WTC11 (cell line): ENCODE measurements at regions not wholly inside any gene's neighbourhood (a gene's known extent, or its start where the extent isn't known, plus 50 kb on each side); places are given as distances from the start of the nearest gene placed in this dataset.
A peak's percentile ranks its signal among the peaks of the same experiment; 100 is the strongest.

Experiments used
- ATAC-seq: fragments of 200-7000 bp; cut with Tn5 transposase; 2 replicates; pipeline ENCODE4 v1.10.0; 2021; ENCODE audit warnings: mild to moderate bottlenecking, moderate library complexity
- CTCF ChIA-PET: fragments of 300-600 bp; sonication (Branson Sonifier 250); formaldehyde crosslinking; loops from one replicate; lab custom pipeline; 2021; ENCODE audit warnings: antibody characterized with exemption; lab: Charles Lee
- POLR2A ChIA-PET: fragments of 350-600 bp; sonication (Branson Sonifier 250); formaldehyde crosslinking; loops from one replicate; lab custom pipeline; 2021; ENCODE audit warnings: antibody characterized with exemption; lab: Charles Lee
- DNase-seq: peaks from one replicate; pipeline ENCODE4 v3.0.0; 2021; ENCODE audit warnings: low spot score
- H3K27ac Mint-ChIP-seq: 2 replicates; pipeline ENCODE4 v1.8.0; 2021; ENCODE audit warnings: mixed read lengths
- H3K27me3 Mint-ChIP-seq: 2 replicates; pipeline ENCODE4 v1.8.0; 2021; ENCODE audit warnings: low read depth, mild to moderate bottlenecking, moderate library complexity, mixed read lengths
- H3K36me3 Mint-ChIP-seq: 2 replicates; pipeline ENCODE4 v1.8.0; 2021; ENCODE audit warnings: mixed read lengths
- H3K4me1 Mint-ChIP-seq: 2 replicates; pipeline ENCODE4 v1.8.0; 2022; ENCODE audit warnings: mixed read lengths
- H3K4me3 Mint-ChIP-seq: 2 replicates; pipeline ENCODE4 v1.8.0; 2021; ENCODE audit warnings: mild to moderate bottlenecking, moderate library complexity, mixed read lengths
- H3K9me3 Mint-ChIP-seq: 2 replicates; pipeline ENCODE4 v1.8.0; 2021; ENCODE audit warnings: mixed read lengths
- E2F5 ChIP-seq: sonication (generic); formaldehyde crosslinking; IDR thresholded peaks from 2 replicates; pipeline ENCODE4 v1.8.1; 2022; ENCODE audit warnings: mild to moderate bottlenecking, moderate library complexity, missing genetic modification reagents
- EMX1 ChIP-seq: fragments of 250-450 bp; sonication (Bioruptor Pico); IDR thresholded peaks from 2 replicates; pipeline ENCODE4 v1.8.0; 2021; ENCODE audit warnings: mild to moderate bottlenecking
- FOXK1 ChIP-seq: sonication (generic); formaldehyde crosslinking; IDR thresholded peaks from 2 replicates; pipeline ENCODE4 v1.8.0; 2022; ENCODE audit warnings: mild to moderate bottlenecking, moderate library complexity, missing genetic modification reagents
- GRHL2 ChIP-seq: fragments of 250-450 bp; sonication (Bioruptor Pico); IDR thresholded peaks from 2 replicates; pipeline ENCODE4 v1.8.0; 2022; ENCODE audit warnings: mild to moderate bottlenecking, moderate library complexity; ENCODE audit not compliant: insufficient replicate concordance, severe bottlenecking
- MAX ChIP-seq: sonication (generic); formaldehyde crosslinking; IDR thresholded peaks from 2 replicates; pipeline ENCODE4 v1.8.0; 2022; ENCODE audit warnings: mild to moderate bottlenecking, missing genetic modification reagents
- NFE2L1 ChIP-seq: sonication (generic); formaldehyde crosslinking; IDR thresholded peaks from 2 replicates; pipeline ENCODE4 v1.8.1; 2023; ENCODE audit warnings: missing genetic modification reagents
- OVOL2 ChIP-seq: fragments of 250-450 bp; sonication (Bioruptor Pico); IDR thresholded peaks from 2 replicates; pipeline ENCODE4 v1.9.0; 2021; ENCODE audit warnings: mild to moderate bottlenecking, borderline replicate concordance
- SMAD3 ChIP-seq: sonication (generic); formaldehyde crosslinking; IDR thresholded peaks from 2 replicates; pipeline ENCODE4 v1.8.0; 2022; ENCODE audit warnings: missing genetic modification reagents, mild to moderate bottlenecking, borderline replicate concordance
- SOX15 ChIP-seq: fragments of 250-450 bp; sonication (Bioruptor Pico); IDR thresholded peaks from 2 replicates; pipeline ENCODE4 v1.9.0; 2021; ENCODE audit warnings: mild to moderate bottlenecking
- SP1 ChIP-seq: sonication (generic); formaldehyde crosslinking; conservative IDR thresholded peaks from 2 replicates; pipeline ENCODE4 v1.8.1; 2022; ENCODE audit warnings: missing genetic modification reagents
- TEAD4 ChIP-seq: sonication (generic); formaldehyde crosslinking; IDR thresholded peaks from 2 replicates; pipeline ENCODE4 v1.8.0; 2022; ENCODE audit warnings: mild to moderate bottlenecking, missing genetic modification reagents
- TP53 ChIP-seq: sonication (generic); formaldehyde crosslinking; IDR thresholded peaks from 2 replicates; pipeline ENCODE4 v1.8.1; 2023; ENCODE audit warnings: mild to moderate bottlenecking, missing genetic modification reagents
- ZBTB21 ChIP-seq: sonication (generic); formaldehyde crosslinking; IDR thresholded peaks from 2 replicates; pipeline ENCODE4 v1.8.1; 2023; ENCODE audit warnings: mild to moderate bottlenecking, missing genetic modification reagents, borderline replicate concordance
- ZNF121 ChIP-seq: sonication (generic); formaldehyde crosslinking; IDR thresholded peaks from 2 replicates; pipeline ENCODE4 v1.8.0; 2023; ENCODE audit warnings: missing genetic modification reagents
- ZNF425 ChIP-seq: fragments of 250-450 bp; sonication (Bioruptor Pico); conservative IDR thresholded peaks from 2 replicates; pipeline ENCODE4 v1.9.0; 2021; ENCODE audit warnings: mild to moderate bottlenecking
- TF ChIP-seq, protein P1 (sequence below): sonication (generic); formaldehyde crosslinking; IDR thresholded peaks from 2 replicates; pipeline ENCODE4 v1.8.0; 2023; ENCODE audit warnings: missing genetic modification reagents, mild to moderate bottlenecking, borderline replicate concordance
- TF ChIP-seq, protein P2 (sequence below): sonication (generic); formaldehyde crosslinking; IDR thresholded peaks from 2 replicates; pipeline ENCODE4 v1.8.0; 2022; ENCODE audit warnings: mild to moderate bottlenecking, missing genetic modification reagents
- TF ChIP-seq, protein P3 (sequence below): sonication (generic); formaldehyde crosslinking; IDR thresholded peaks from 2 replicates; pipeline ENCODE4 v1.8.1; 2023; ENCODE audit warnings: mild to moderate bottlenecking, missing genetic modification reagents, moderate library complexity
- TF ChIP-seq, protein P4 (sequence below): sonication (generic); formaldehyde crosslinking; IDR thresholded peaks from 2 replicates; pipeline ENCODE4 v1.8.1; 2023; ENCODE audit warnings: mild to moderate bottlenecking, missing genetic modification reagents
- TF ChIP-seq, protein P5 (sequence below): sonication (generic); formaldehyde crosslinking; IDR thresholded peaks from 2 replicates; pipeline ENCODE4 v1.8.1; 2022; ENCODE audit warnings: low read depth, mild to moderate bottlenecking, moderate library complexity, missing genetic modification reagents, borderline replicate concordance

GRCh38 chr3:43996379-43997301, 245.0 kb upstream of the TOPAZ1 start:
- Mint-ChIP-seq H3K4me3 (peak overlapping the region; percentile 86), H3K27me3 (peaks cover 94% of the 10 kb centered on the region)
- DNase-seq, result peak; percentile 58

More at GRCh38 chr3:43996379-43997301, 245.0 kb upstream of the TOPAZ1 start:
- POLR2A ChIA-PET, result interaction anchor here (0.6 to 0.7 kb wide), 2 partner anchors 119 to 141 kb away, joined by 3 read pairs; no protein-coding TSS in a partner anchor
- CTCF ChIA-PET, result interaction anchor here (0.8 to 3.6 kb wide), 10 partner anchors 18 to 203 kb away, joined by 3 to 27 read pairs (median 5); no protein-coding TSS in a partner anchor
- peaks cover 4% of the 10 kb centered on the region for H3K36me3 Mint-ChIP-seq
- H3K9me3 Mint-ChIP-seq, result peaks cover 7% of the 10 kb centered on the region
- no peak overlapping the region for H3K27ac Mint-ChIP-seq
- peaks cover 40% of the 10 kb centered on the region for H3K4me1 Mint-ChIP-seq
- ATAC-seq, result peak; percentile 23
- TF ChIP-seq, protein P1, sequence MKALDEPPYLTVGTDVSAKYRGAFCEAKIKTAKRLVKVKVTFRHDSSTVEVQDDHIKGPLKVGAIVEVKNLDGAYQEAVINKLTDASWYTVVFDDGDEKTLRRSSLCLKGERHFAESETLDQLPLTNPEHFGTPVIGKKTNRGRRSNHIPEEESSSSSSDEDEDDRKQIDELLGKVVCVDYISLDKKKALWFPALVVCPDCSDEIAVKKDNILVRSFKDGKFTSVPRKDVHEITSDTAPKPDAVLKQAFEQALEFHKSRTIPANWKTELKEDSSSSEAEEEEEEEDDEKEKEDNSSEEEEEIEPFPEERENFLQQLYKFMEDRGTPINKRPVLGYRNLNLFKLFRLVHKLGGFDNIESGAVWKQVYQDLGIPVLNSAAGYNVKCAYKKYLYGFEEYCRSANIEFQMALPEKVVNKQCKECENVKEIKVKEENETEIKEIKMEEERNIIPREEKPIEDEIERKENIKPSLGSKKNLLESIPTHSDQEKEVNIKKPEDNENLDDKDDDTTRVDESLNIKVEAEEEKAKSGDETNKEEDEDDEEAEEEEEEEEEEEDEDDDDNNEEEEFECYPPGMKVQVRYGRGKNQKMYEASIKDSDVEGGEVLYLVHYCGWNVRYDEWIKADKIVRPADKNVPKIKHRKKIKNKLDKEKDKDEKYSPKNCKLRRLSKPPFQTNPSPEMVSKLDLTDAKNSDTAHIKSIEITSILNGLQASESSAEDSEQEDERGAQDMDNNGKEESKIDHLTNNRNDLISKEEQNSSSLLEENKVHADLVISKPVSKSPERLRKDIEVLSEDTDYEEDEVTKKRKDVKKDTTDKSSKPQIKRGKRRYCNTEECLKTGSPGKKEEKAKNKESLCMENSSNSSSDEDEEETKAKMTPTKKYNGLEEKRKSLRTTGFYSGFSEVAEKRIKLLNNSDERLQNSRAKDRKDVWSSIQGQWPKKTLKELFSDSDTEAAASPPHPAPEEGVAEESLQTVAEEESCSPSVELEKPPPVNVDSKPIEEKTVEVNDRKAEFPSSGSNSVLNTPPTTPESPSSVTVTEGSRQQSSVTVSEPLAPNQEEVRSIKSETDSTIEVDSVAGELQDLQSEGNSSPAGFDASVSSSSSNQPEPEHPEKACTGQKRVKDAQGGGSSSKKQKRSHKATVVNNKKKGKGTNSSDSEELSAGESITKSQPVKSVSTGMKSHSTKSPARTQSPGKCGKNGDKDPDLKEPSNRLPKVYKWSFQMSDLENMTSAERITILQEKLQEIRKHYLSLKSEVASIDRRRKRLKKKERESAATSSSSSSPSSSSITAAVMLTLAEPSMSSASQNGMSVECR (CRISPR knock-in tag), result no peak
- peak; percentile 23; the same call in 1 of the 2 replicates for TF ChIP-seq MAX (CRISPR knock-in tag)
- TF ChIP-seq FOXK1 (CRISPR knock-in tag), result 0 out of 2 replicates have a peak, but pooled peaks have one; percentile 14
- TF ChIP-seq SMAD3 (CRISPR knock-in tag), result no peak
- TF ChIP-seq, protein P2, sequence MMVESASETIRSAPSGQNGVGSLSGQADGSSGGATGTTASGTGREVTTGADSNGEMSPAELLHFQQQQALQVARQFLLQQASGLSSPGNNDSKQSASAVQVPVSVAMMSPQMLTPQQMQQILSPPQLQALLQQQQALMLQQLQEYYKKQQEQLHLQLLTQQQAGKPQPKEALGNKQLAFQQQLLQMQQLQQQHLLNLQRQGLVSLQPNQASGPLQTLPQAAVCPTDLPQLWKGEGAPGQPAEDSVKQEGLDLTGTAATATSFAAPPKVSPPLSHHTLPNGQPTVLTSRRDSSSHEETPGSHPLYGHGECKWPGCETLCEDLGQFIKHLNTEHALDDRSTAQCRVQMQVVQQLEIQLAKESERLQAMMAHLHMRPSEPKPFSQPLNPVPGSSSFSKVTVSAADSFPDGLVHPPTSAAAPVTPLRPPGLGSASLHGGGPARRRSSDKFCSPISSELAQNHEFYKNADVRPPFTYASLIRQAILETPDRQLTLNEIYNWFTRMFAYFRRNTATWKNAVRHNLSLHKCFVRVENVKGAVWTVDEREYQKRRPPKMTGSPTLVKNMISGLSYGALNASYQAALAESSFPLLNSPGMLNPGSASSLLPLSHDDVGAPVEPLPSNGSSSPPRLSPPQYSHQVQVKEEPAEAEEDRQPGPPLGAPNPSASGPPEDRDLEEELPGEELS (CRISPR knock-in tag), result 0 out of 2 replicates have a peak, but pooled peaks have one; percentile 12
- no peak for TF ChIP-seq E2F5 (CRISPR knock-in tag)
- TF ChIP-seq TEAD4 (CRISPR knock-in tag), result no peak
- TF ChIP-seq SP1 (CRISPR knock-in tag), result 0 out of 2 replicates have a peak, but pooled peaks have one; percentile 12
- TF ChIP-seq NFE2L1, result no peak
- TF ChIP-seq TP53, result no peak
- TF ChIP-seq, protein P3, sequence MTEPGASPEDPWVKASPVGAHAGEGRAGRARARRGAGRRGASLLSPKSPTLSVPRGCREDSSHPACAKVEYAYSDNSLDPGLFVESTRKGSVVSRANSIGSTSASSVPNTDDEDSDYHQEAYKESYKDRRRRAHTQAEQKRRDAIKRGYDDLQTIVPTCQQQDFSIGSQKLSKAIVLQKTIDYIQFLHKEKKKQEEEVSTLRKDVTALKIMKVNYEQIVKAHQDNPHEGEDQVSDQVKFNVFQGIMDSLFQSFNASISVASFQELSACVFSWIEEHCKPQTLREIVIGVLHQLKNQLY, result no peak
- no peak for TF ChIP-seq ZBTB21
- TF ChIP-seq, protein P4, sequence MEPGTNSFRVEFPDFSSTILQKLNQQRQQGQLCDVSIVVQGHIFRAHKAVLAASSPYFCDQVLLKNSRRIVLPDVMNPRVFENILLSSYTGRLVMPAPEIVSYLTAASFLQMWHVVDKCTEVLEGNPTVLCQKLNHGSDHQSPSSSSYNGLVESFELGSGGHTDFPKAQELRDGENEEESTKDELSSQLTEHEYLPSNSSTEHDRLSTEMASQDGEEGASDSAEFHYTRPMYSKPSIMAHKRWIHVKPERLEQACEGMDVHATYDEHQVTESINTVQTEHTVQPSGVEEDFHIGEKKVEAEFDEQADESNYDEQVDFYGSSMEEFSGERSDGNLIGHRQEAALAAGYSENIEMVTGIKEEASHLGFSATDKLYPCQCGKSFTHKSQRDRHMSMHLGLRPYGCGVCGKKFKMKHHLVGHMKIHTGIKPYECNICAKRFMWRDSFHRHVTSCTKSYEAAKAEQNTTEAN (CRISPR knock-in tag), result no peak
- TF ChIP-seq GRHL2 (CRISPR knock-in tag), result no peak
- peak; percentile 2; the same call in 1 of the 2 replicates for TF ChIP-seq ZNF121 (CRISPR knock-in tag)
- TF ChIP-seq SOX15 (CRISPR knock-in tag), result no peak
- TF ChIP-seq EMX1 (CRISPR knock-in tag), result no peak
- TF ChIP-seq OVOL2 (CRISPR knock-in tag), result no peak
- TF ChIP-seq, protein P5, sequence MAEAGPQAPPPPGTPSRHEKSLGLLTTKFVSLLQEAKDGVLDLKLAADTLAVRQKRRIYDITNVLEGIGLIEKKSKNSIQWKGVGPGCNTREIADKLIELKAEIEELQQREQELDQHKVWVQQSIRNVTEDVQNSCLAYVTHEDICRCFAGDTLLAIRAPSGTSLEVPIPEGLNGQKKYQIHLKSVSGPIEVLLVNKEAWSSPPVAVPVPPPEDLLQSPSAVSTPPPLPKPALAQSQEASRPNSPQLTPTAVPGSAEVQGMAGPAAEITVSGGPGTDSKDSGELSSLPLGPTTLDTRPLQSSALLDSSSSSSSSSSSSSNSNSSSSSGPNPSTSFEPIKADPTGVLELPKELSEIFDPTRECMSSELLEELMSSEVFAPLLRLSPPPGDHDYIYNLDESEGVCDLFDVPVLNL (CRISPR knock-in tag), result no peak
- no peak for TF ChIP-seq ZNF425
- TF ChIP-seq, all 79 proteins: peak for 5
